SH-SY5Y (cell line): ENCODE measurements at regions not wholly inside any gene's neighbourhood (a gene's known extent, or its start where the extent isn't known, plus 50 kb on each side); places are given as distances from the start of the nearest gene placed in this dataset.

Experiments
- GATA2 ChIP-seq: IDR thresholded peaks from 2 replicates; pipeline ENCODE4 v1.6.1; 2011; ENCODE audit warnings: mild to moderate bottlenecking, low read depth, low read length
- GATA3 ChIP-seq: IDR thresholded peaks from 2 replicates; pipeline ENCODE4 v1.6.1; 2011; ENCODE audit warnings: low read depth, mild to moderate bottlenecking, low read length, moderate library complexity

GRCh38 chr15:62307551-62307950 lies 142.5 kb upstream of the C2CD4B start:
- TF ChIP-seq GATA2 (no peak), GATA3 (no peak)
